CD4-positive, alpha-beta T cell treated with Interleukin-21 for 1 hour (primary cell): ENCODE measurements at regions not wholly inside any gene's neighbourhood (a gene's known extent, or its start where the extent isn't known, plus 50 kb on each side); places are given as distances from the start of the nearest gene placed in this dataset.
"Not testable (repeated sequence)": the region's sequence is repeated elsewhere in the genome, so short reads cannot be mapped to it uniquely, and the experiment has no call there.

Source experiments
- DNase-seq: peaks from one replicate; pipeline ENCODE4 v3.0.0-alpha.2; 2020

DNA sequence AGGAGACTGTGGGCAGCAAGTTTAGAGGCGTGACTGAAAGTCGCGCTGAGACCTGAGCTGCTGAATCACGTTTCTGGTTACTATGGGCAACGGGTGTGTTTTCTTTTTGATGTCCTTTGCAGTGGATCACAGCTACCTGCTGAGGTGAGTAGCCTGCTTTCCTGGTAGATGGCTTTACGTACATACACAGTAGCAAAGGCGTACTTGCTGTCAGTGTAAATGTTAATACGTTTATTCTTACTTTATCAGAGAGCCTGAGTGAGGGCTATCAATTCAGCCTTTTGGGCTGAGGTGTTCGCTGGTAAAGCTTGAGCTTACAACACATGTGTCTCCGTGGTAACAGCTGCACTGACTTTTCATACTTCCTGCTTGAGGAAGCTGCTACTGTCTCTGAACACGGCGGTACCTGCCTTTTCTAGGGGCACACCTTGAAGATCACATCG lies 165.1 kb upstream of the CCZ1B start:
- DNase-seq, result peak; percentile 82

DNA sequence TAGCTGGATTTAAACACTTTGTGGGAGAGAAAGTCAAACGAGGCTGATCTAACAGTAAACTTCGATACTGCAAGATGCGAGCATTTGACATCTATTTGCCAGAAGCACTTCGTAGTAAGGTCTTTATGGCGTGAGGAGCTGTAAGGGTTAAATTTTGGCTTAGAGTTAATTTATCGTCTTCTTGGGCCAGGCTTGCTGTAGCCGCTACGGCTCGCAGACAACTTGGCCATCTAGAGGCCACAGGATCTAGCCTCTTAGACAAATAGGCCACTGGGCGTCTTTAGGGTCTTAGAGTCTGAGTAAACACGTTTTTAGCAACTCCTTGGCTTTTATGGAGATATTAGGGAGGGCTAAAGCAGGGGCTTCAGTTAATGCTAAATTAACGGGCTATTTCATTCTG lies 165.6 kb upstream of the CCZ1B start:
- DNase-seq, result not testable (repeated sequence)

DNA sequence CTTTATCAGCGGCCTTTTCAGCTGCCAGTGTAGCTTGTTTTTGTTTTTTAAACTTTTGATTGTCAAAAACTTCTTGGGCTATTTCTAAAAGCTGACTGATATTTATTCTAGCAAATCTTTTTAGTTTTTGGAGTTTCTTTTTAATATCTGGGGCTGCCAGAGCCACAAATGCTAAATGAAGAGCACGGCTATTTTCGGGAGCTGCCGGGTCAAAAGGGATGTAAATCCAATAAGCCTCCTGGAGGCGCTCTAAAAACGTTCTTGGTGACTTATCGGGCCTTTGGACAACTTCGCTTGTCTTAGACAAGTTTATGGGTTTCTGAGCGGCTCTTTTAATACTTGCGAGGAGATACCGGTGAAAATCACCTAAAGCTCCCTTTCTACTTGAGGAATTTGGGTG lies 166.1 kb upstream of the CCZ1B start:
- not testable (repeated sequence) for DNase-seq

DNA sequence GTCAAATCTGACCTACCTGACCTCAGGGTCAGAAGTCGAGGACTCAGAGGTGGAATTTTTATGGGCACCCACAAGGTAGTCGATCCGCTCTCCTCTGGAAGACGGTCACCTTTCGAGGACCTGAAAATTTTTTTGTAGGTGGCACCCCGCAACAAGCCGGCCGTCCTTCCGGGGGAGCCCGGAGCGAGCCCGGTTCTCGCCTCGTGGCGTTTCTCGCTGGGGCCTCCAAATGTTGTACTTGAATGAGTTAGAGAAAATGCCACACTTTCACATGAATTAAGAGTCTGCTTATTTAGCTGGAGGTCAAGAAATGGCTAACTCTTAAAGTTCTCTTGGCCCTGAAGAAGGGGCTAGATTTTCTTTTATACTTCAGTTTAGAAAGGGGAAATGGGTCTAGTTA lies 169.0 kb upstream of the CCZ1B start:
- DNase-seq, result not testable (repeated sequence)

DNA sequence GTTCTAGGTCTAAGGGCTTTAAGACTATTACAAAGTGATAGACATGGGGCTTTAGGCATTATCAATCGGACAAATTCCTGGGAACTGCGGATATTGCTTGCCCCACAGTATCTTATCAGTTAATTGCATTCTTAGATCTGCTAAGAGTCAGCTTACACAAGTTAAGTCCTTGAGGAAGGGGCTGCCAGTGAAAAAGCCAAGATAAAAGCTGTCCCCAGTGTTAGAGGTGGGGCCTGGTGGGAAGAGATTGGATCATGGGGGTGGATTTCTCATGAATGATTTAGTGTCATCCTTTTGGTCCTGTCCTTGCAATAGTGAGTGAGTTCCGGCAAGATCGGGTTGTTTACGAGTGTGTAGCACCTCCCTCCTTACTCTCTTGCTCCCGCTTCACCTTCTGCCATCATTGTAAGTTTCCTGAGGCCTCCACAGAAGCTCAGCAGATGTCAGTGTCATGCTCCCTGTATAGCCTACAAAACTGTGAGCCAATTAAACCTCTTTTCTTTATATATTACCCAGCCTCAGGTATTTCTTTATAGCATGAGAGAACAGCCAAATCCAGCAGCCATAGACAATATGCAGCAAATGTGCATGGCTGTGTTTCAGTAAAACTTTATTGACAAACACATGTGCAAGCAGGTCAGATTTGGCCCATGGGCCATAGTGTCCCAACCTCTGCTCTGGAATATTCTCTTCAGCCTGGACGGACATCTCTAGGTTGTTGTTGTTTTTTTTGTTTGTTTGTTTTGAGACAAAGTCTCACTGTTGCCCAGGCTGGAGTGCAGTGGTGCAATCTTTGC lies 169.6 kb upstream of the CCZ1B start:
- DNase-seq, result not testable (repeated sequence)

DNA sequence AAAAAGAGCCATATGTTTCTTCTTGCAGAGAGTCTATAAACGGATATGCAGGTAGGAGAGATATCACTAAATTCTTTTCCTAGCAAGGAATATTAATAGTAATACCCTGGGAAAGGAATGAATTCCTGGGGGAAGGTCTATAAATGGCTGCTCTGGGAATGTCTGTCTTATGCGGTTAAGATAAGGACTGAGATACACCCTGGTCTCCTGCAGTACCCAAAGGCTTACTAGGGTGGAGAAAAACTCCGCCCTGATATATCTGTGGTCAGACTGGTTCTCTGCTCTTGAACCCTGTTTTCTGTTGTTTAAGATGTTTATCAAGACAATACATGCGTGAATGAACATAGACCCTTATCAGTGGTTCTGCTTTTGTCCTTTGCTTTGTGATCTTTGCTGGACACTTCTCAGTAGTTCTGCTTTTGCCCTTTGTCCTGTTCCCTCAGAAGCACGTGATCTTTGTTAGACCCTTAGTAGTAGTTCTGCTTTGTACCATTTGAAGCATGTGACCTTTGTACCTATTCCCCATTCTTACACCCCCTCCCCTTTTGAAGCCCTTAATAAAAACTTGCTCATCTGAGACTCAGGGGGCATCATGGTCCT lies 173.1 kb upstream of the CCZ1B start:
- not testable (repeated sequence) for DNase-seq

DNA sequence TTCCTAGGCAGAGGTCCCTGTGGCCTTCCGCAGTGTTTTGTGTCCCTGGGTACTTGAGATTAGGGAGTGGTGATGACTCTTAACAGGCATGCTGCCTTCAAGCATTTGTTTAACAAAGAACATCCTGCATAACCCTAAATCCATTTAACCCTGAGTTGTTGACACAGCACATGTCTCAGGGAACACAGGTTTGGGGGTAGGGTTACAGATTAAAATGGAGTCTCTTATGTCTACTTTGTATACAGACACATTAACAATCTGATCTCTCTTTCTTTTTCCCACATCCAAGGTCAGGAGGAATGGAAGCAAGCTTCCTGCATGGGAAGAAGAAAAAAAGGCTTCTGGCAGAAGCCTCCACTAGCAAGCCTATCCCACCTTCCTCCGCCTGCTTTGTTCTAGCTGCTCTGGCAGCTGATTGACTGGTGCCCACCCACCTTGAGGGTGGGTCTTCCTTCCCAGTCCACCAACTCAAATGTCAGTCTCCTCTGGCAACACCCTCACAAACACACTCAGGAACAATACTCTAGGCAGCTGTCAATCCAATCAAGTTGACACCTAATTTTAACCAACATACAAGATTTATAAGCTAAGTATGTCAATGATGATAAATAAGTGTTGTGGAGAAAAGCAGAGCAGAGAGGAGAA lies 176.5 kb upstream of the CCZ1B start:
- no peak for DNase-seq

DNA sequence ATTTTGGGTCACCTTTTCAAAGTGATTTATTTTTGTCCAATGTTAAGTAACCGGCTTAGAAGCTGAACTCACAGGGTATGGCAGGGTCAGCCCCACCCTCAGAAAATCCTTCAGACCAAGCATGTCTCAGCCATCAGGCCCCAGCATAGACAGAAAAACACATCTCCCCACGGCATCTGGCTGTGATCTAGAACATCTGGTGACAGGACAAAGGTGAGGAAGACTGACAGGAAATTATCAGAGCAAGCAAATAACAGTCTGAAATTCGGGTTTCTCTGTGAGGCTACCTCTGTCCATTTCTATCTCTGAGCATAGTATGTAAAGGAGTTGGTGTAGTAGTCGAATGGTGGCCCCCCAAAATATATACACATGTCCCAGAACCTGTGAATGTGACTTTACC lies 177.0 kb upstream of the C1GALT1 start:
- no peak for DNase-seq

DNA sequence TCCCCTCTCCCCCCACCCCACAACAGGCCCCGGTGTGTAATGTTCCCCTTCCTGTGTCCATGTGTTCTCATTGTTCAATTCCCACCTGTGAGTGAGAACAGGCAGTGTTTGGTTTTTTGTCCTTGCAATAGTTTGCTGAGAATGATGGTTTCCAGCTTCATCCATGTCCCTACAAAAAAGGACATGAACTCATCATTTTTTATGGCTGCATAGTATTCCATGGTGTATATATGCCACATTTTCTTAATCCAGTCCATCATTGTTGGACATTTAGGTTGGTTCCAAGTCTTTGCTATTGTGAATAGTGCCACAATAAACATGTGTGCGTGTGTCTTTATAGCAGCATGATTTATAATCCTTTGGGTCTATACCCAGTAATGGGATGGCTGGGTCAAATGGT lies 176.4 kb upstream of the C1GALT1 start:
- DNase-seq, result not testable (repeated sequence)

DNA sequence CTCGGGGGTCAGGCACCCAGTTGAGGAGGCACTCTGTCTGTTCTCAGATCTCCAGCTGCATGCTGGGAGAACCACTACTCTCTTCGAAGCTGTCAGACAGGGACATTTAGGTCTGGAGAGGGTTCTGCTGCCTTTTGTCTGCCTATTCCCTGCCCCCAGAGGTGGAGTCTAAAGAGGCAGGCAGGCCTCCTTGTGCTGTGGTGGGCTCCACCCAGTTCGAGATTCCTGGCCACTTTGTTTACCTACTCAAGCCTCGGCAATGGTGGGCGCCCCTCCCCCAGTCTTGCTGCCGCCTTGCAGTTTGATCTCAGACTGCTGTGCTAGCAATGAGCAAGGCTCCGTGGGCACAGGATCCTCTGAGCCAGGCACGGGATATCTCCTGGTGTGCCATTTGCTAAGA lies 171.1 kb upstream of the C1GALT1 start:
- not testable (repeated sequence) for DNase-seq

DNA sequence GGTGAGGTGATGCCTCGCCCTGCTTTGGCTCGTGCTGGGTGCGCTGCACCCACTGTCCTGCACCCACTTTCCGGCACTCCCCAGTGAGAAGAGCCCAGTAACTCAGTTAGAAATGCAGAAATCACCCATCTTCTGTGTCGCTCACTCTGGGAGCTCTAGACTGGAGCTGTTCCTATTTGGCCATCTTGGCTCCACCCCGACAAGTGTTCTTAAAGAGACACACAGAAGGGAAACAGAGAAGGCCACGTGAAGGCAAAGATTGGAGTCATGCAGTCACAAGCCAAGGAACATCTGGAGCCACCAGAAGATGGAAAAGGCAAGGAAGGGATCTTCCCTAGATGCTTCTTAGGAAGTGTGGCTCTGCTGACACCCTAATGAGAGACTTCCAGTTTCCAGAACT lies 170.6 kb upstream of the C1GALT1 start:
- DNase-seq, result not testable (repeated sequence)

DNA sequence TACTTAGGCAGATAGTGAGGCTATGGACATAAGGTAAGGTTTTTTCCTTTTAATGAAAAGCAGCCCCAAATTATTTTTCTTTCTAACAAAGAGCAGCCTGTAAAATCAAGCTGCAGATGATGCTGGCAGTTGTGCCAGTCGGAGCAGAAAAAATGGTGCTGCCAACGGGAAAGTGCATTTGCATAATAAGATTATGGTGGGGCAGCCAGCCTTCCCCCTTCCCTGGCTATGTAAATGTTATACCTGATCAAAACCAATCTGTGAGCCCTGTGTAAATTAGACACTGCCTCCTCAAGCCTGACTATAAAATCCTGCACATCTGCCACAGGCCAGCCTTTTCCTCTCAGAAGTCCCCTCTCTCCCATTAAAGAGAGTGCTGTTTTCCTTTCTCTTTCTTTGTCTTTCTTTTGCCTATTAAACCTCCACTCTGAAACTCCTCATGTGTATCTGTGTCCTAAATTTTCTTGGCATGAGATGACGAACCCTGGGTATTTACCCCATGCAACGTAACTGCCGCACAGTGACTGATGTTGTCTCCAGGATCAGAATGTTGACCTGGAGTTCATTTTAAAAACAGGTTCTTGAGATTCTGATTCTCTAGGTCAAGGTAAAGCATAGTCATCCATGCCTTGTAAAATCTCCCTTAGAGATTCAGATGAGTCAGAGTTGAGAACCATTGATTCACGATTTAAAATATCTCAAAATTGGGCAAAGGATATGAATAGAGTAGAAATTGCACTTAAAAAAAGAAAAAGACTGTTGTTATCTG lies 167.3 kb upstream of the C1GALT1 start:
- DNase-seq, result no peak

DNA sequence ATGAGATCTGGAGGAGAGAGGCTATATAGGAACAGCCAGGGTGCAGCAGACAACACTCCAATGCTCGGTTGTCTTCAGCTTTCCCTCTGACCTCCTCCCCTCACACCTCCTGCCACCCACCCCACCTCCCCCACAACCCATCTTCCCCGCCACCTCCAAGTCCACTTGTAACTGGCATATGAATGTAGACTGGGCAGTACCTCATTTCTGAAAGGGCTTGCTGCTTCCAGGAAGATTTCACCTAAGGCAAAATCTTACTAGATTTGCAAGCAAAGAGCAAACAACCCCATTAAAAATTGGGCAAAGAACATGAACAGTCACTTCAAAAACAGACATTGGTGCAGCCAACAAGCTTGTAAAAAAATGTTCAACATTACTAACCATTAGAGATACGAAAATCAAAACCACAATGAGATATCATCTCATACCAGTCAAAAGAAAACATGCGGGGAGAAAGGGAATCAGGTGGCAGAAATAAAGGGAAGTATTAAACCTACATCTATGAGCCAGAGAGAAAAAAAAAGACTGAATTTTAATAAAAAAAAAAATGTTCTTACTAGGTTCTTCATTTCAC lies 164.6 kb upstream of the C1GALT1 start:
- no peak for DNase-seq

DNA sequence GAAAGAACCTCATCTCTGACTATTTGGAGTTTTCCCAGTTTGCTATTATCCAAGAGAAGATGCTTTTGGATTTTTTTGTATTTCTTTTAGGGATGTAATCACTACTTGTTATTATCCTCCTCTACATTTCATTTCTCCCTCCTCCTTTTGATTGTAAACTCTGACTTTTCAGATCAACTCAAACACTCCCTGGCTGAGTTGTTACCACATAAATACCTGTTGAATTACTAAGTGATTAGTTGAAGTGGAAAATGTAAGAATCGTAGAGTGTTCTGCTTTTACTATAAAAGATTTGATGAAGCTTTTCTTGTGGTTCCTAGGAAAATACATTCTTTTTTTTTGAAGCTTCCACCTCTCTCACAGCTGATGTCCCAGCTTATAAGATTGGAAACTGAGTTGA lies 164.1 kb upstream of the C1GALT1 start:
- DNase-seq, result no peak

DNA sequence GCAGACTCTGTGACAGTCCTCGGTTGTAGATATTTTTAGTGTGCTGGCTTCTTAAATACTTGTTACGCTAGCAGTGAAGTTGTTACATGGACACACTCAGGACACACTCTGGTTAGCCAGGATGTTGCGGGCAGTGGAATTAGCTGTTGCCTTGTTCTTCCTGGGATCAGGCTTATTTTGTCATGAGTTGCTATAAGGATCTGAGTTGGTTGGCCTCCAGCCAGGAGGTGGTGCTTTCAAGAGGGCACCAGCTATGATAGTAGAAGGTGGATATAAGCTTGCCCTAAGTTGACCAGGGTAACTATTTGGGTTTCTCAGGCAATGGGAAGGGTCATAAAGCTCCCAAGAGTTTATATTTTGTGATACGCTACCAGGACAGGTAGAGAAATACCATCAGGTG lies 150.1 kb upstream of the C1GALT1 start:
- DNase-seq, result no peak

DNA sequence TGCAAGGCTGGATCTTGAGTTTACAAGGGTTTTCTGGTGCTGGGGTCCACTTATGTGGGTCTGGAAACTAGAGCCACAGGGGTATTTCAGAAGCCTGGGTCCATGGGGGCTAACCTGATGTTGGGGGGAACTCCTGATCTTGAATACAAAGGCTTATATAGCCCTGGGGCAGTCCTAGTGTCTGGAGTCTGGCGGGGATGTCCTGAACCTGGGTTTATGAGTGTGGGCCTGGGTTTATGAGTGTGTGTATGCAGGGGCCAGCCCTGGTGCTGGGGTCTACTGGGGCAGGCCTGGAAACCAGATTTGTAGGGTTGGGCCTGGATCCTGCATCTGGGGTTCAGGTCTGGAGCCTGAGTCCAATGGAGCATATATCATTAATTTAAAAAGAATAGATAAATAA lies 146.5 kb upstream of the C1GALT1 start:
- no peak for DNase-seq

DNA sequence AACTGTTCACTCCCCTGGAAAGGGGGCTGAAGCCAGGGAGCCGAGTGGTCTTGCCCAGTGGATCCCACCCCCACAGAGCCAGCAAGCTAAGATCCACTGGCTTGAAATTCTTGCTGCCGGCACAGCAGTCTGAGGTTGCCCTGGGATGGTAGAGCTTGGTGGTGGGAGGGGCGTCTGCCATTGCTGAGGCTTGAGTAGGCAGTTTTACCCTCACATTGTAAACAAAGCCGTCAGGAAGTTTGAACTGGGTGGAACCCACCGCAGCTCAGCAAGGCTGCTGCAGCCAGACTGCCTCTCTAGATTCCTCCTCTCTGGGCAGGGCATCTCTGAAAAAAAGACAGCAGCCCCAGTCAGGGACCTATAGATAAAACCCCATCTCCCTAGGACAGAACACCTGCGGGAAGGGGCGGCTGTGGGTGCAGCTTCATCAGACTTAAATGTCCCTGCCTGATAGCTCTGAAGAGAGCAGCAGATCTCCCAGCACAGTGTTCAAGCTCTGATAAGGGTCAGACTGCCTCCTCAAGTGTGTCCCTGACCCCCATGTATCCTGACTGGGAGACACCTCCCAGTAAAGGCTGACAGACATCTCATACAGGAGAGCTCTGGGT lies 140.0 kb upstream of the C1GALT1 start:
- peak; percentile 4 for DNase-seq

DNA sequence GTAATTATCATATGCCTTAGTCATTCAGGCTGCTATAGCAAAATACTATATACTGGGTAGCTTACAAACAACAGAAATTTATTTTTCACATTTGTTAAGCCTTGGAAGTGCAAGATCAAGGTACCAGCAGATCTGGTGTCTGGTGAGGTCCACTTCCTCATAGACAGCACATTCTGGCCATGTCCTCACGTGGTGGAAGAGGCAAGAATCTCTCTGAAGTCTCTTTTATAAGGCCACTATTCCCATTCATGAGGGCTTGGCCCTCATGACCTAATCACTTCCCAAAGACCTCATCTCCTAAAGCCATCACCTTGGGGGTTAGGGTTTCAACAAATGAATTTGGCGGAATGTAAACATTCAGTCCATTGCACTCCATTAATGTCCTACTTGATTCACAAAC lies 137.5 kb upstream of the C1GALT1 start:
- no peak for DNase-seq

DNA sequence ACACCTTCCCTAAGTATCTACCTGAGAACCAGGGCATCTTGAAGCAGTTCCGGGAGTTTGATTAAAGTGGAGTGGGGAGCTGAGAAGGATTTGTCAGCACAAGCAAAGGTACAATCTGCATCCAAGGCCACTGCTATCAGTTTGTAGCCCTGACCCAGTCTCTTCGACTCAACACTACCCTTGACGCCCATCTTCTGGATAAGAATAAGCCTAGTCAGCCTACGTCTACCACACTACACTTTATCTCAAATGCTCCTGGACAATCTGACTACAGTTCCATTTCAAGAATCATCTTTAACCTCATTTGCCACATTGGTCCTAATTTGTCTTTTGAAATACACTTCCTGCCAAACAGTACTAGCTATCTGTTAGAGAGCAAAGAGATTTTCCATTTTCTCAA lies 134.1 kb upstream of the C1GALT1 start:
- DNase-seq, result no peak

DNA sequence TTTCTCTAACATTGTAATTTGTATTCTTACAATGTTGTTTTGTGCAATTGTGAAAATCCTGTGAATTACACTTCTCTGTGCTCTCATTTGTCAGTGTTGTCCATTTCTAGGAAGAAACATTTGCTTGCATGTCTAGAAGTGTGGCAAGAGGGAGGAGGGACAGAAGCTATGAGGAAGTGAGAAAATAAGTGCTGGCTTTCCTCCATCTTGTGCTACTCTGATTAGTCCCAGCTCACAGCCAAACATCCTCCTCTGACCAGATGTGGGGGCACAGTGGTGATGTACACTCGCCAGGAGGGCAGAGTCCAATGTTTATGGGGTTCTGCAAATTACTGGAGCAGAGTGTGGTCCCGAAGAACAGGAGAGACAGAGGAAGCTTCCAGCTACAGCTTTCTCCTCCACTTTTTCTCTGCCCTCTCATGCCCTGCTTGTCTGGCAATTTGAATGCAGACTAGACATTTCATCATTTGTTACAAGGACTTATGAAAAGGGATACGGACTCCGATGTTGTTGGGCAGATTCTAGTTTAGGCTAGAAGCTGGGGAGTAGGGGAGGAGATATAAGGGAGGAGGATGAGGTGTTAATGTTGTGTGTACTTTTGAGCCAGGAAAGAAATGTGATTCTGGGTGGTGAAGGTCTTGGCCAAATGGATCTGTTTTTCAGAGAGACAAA lies 131.0 kb upstream of the C1GALT1 start:
- no peak for DNase-seq

DNA sequence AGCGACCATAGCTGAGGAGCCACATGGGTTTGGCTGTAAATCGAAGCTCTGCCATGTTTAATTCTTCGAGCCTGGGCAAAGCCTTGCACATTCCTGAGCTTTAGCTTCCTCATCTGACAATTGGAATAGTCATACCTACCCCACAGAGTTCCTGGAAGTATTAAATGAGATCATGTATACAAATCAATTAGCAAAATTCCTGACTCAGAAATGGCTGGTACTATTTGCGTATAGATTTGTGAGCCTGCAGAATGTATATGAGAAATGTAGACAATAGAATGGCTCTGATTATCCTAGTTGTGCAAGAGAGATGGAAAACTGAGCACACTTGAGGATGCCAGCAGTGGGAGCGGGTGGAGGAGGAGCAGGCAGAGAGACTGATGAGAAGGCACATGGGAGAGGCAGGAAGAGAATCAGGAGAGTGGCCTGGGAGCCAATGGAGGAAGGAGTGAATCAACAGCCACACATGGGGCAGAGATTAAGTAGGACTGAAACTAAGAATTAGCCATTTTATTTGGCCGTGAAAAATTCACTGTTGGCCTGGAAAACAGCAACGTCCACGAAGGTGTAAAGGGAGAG lies 128.0 kb upstream of the C1GALT1 start:
- no peak for DNase-seq
